ENCODE measurements at regions not wholly inside any gene's neighbourhood (a gene's known extent, or its start where the extent isn't known, plus 50 kb on each side); places are given as distances from the start of the nearest gene placed in this dataset.

DNA sequence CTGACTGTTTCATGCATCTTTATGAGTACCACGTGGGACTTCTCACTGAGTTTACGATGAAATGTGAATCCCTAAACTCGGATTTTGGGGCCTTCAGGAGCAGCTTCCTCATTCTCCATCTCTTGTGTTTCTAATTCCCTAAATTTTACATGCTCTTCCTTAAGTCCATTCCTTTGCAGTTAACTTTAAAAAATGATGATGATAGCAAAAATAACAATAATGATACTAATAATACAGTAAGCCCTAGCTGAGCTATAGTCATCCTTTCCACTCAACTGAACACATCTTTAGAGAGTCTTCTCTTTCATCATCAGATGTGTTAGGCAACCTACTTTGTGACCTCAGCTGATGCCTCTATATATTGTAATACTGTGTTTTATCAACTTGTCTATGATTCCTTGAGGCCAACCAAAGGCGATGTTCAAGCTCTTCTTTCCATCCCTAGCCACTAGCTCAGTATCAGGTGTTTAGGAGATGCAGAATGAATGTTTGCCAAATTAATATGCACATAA, 1196.4 kb downstream of the VRK1 start:
- TF ChIP-seq, protein P1, sequence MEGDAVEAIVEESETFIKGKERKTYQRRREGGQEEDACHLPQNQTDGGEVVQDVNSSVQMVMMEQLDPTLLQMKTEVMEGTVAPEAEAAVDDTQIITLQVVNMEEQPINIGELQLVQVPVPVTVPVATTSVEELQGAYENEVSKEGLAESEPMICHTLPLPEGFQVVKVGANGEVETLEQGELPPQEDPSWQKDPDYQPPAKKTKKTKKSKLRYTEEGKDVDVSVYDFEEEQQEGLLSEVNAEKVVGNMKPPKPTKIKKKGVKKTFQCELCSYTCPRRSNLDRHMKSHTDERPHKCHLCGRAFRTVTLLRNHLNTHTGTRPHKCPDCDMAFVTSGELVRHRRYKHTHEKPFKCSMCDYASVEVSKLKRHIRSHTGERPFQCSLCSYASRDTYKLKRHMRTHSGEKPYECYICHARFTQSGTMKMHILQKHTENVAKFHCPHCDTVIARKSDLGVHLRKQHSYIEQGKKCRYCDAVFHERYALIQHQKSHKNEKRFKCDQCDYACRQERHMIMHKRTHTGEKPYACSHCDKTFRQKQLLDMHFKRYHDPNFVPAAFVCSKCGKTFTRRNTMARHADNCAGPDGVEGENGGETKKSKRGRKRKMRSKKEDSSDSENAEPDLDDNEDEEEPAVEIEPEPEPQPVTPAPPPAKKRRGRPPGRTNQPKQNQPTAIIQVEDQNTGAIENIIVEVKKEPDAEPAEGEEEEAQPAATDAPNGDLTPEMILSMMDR (tag by site-specific recombination; IDR thresholded peaks at IDR 0.05) = no peak
- TF ChIP-seq HOXC10 (CRISPR knock-in tag; IDR thresholded peaks at IDR 0.05) = no peak
- TF ChIP-seq ZNF610 (tag by site-specific recombination; IDR thresholded peaks at IDR 0.05; ENCODE audit: borderline replicate concordance) = no peak
- TF ChIP-seq ZNF76 (tag by site-specific recombination; IDR thresholded peaks at IDR 0.05; ENCODE audit: borderline replicate concordance, low read depth) = no peak
- TF ChIP-seq ZNF571 (tag by site-specific recombination; IDR thresholded peaks at IDR 0.05) = no peak
- no peak for TF ChIP-seq ZBTB7A (tag by site-specific recombination; IDR thresholded peaks at IDR 0.05; ENCODE audit: low read depth)
- no peak for TF ChIP-seq ZNF510 (tag by site-specific recombination; IDR thresholded peaks at IDR 0.05; ENCODE audit: insufficient replicate concordance)
- TF ChIP-seq ZNF214 (tag by site-specific recombination; IDR thresholded peaks at IDR 0.05; ENCODE audit: borderline replicate concordance) = no peak
- no peak for TF ChIP-seq KLF9 (tag by site-specific recombination; IDR thresholded peaks at IDR 0.05; ENCODE audit: low read depth)
- no peak for TF ChIP-seq ZNF174 (tag by site-specific recombination; IDR thresholded peaks at IDR 0.05)
